ENCODE measurements at regions not wholly inside any gene's neighbourhood (a gene's known extent, or its start where the extent isn't known, plus 50 kb on each side); places are given as distances from the start of the nearest gene placed in this dataset.

- H3K9me3 ChIP-seq (ENCODE audit: low read depth): no peaks in the 10 kb centered on the region
- in situ Hi-C loops (cut with MboI): no loop called here
- WGBS, 2 experiments (ENCODE audit: low coverage in 1 of 2, low lambda C conversion rate in 2 of 2, missing lambda C conversion rate in 2 of 2): 14 to 22% methylated on average over 4 of the region's 4 CpGs
- no peaks in the 10 kb centered on the region for H3K27me3 ChIP-seq (replicated peaks; ENCODE audit: insufficient read depth)
- no peak for TF ChIP-seq EZH2 (IDR thresholded peaks at IDR 0.05; ENCODE audit: insufficient read depth, poor library complexity, severe bottlenecking)
- no peak for TF ChIP-seq EZH2phosphoT487 (IDR thresholded peaks at IDR 0.05; ENCODE audit: insufficient read depth, low read depth)
- no peak overlapping the region for H3K27ac ChIP-seq
- H3K9me2 ChIP-seq (ENCODE audit: insufficient read depth): no peaks in the 10 kb centered on the region
- no peak overlapping the region for H3K4me2 ChIP-seq (ENCODE audit: unreplicated experiment)
- H3K79me2 ChIP-seq (ENCODE audit: insufficient read depth): no peaks in the 10 kb centered on the region
- no peak for DNase-seq
- H3K4me1 ChIP-seq (ENCODE audit: insufficient read depth): no peaks in the 10 kb centered on the region
- no peak overlapping the region for H3K9ac ChIP-seq
- H3F3A ChIP-seq (ENCODE audit: insufficient read depth): no peaks in the 10 kb centered on the region
- no peak overlapping the region for H2AFZ ChIP-seq
- H4K20me1 ChIP-seq (ENCODE audit: insufficient read depth): no peaks in the 10 kb centered on the region
- H3K36me3 ChIP-seq (ENCODE audit: low read depth): no peaks in the 10 kb centered on the region
- H3K4me3 ChIP-seq: no peak overlapping the region
These were observed 89.4 kb downstream of the OTX2 start for GRCh38 chr14:56720703-56721460.

GRCh38 chr14:56718312-56718711, 92.0 kb downstream of the OTX2 start:
- Histone ChIP-seq H3K9me3 (ENCODE audit: low read depth) (no peaks in the 10 kb centered on the region), H3F3A (ENCODE audit: insufficient read depth) (no peaks in the 10 kb centered on the region), H3K9me2 (ENCODE audit: insufficient read depth) (no peaks in the 10 kb centered on the region), H3K9ac (no peak overlapping the region), H2AFZ (no peak overlapping the region), H3K4me1 (ENCODE audit: insufficient read depth) (no peaks in the 10 kb centered on the region), H3K27me3 (replicated peaks; ENCODE audit: insufficient read depth) (no peaks in the 10 kb centered on the region), H3K36me3 (ENCODE audit: low read depth) (no peaks in the 10 kb centered on the region), H3K27ac (no peak overlapping the region), H3K79me2 (ENCODE audit: insufficient read depth) (no peaks in the 10 kb centered on the region), H3K4me2 (ENCODE audit: unreplicated experiment) (no peak overlapping the region), H4K20me1 (ENCODE audit: insufficient read depth) (no peaks in the 10 kb centered on the region), H3K4me3 (no peak overlapping the region)
- no peak for DNase-seq
- TF ChIP-seq EZH2 (IDR thresholded peaks at IDR 0.05; ENCODE audit: insufficient read depth, poor library complexity, severe bottlenecking): no peak
- no peak for TF ChIP-seq EZH2phosphoT487 (IDR thresholded peaks at IDR 0.05; ENCODE audit: insufficient read depth, low read depth)
- in situ Hi-C loops (cut with MboI): no loop called here

GRCh38 chr14:56716705-56717104, 93.6 kb downstream of the OTX2 start:
- WGBS, 2 experiments (ENCODE audit: low coverage in 1 of 2, low lambda C conversion rate in 2 of 2, missing lambda C conversion rate in 2 of 2): 17 to 26% methylated on average over 2 of the region's 2 CpGs
- H4K20me1 ChIP-seq (ENCODE audit: insufficient read depth): no peaks in the 10 kb centered on the region
- in situ Hi-C loops (cut with MboI): no loop called here

GRCh38 chr14:56715938-56716337, 94.3 kb downstream of the OTX2 start:
- TF ChIP-seq EZH2 (IDR thresholded peaks at IDR 0.05; ENCODE audit: insufficient read depth, poor library complexity, severe bottlenecking) (no peak), EZH2phosphoT487 (IDR thresholded peaks at IDR 0.05; ENCODE audit: insufficient read depth, low read depth) (no peak)
- H3K4me2 ChIP-seq (ENCODE audit: unreplicated experiment): no peak overlapping the region
- no peak overlapping the region for H2AFZ ChIP-seq
- no peaks in the 10 kb centered on the region for H3K9me2 ChIP-seq (ENCODE audit: insufficient read depth)
- H3K27me3 ChIP-seq (replicated peaks; ENCODE audit: insufficient read depth): no peaks in the 10 kb centered on the region
- H3F3A ChIP-seq (ENCODE audit: insufficient read depth): no peaks in the 10 kb centered on the region
- DNase-seq: peak; percentile 1
- no peaks in the 10 kb centered on the region for H3K9me3 ChIP-seq (ENCODE audit: low read depth)
- no peak overlapping the region for H3K9ac ChIP-seq
- H4K20me1 ChIP-seq (ENCODE audit: insufficient read depth): no peaks in the 10 kb centered on the region
- H3K36me3 ChIP-seq (ENCODE audit: low read depth): no peaks in the 10 kb centered on the region
- H3K4me3 ChIP-seq: no peak overlapping the region
- no peaks in the 10 kb centered on the region for H3K4me1 ChIP-seq (ENCODE audit: insufficient read depth)
- H3K79me2 ChIP-seq (ENCODE audit: insufficient read depth): no peaks in the 10 kb centered on the region
- in situ Hi-C loops (cut with MboI): no loop called here
- WGBS, 2 experiments (ENCODE audit: low coverage in 1 of 2, low lambda C conversion rate in 2 of 2, missing lambda C conversion rate in 2 of 2): 17 to 20% methylated on average over 4 of the region's 4 CpGs
- H3K27ac ChIP-seq: no peak overlapping the region

More at GRCh38 chr14:56716705-56717104, 93.6 kb downstream of the OTX2 start:
- Histone ChIP-seq H3K9me2 (ENCODE audit: insufficient read depth) (no peaks in the 10 kb centered on the region), H3K9ac (no peak overlapping the region), H2AFZ (no peak overlapping the region), H3K4me1 (ENCODE audit: insufficient read depth) (no peaks in the 10 kb centered on the region), H3K79me2 (ENCODE audit: insufficient read depth) (no peaks in the 10 kb centered on the region), H3F3A (ENCODE audit: insufficient read depth) (no peaks in the 10 kb centered on the region), H3K4me2 (ENCODE audit: unreplicated experiment) (no peak overlapping the region), H3K9me3 (ENCODE audit: low read depth) (no peaks in the 10 kb centered on the region), H3K27ac (no peak overlapping the region), H3K36me3 (ENCODE audit: low read depth) (no peaks in the 10 kb centered on the region), H3K4me3 (no peak overlapping the region), H3K27me3 (replicated peaks; ENCODE audit: insufficient read depth) (no peaks in the 10 kb centered on the region)
- DNase-seq: no peak
- TF ChIP-seq EZH2phosphoT487 (IDR thresholded peaks at IDR 0.05; ENCODE audit: insufficient read depth, low read depth) (no peak), EZH2 (IDR thresholded peaks at IDR 0.05; ENCODE audit: insufficient read depth, poor library complexity, severe bottlenecking) (no peak)
